ENCODE measurements at regions not wholly inside any gene's neighbourhood (a gene's known extent, or its start where the extent isn't known, plus 50 kb on each side); places are given as distances from the start of the nearest gene placed in this dataset.

DNA sequence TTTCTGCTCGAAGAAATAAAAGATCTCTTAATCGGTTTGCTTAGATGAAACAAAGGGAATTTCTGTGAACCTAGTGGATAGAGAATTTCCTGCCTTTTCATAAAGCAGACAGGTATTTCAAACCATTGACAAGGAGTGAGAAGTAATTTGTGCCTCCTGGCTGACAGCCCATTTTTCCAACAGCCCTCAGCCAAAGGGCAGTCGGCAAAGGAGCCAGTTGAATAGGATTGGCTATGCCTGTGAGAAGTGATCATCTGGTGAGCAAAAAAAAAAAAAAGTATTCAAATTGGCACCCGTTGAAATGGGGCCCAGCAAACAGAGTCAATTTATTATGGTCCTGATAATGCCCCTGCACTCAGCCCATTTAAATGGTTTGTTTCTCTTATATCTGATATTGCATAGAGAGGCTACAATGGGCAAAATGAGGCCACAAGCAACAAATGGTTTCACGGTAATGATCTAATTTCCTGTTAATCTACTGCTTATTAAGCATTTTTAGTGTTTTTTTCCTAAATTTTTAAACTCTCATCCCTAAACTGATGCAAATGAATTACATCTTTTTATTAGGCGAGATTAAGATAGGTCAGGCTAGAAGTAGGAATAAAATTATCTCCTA is 477.5 kb downstream of the NUF2 start:
- H4K20me1 ChIP-seq (ENCODE audit: insufficient read depth, low read length), result no peaks in the 10 kb centered on the region
- no peak overlapping the region for H2AFZ ChIP-seq (ENCODE audit: low read depth, low read length)
- no peak for DNase-seq (ENCODE audit: low read depth)
- Mint-ChIP-seq H3K4me1 (ENCODE audit: low read depth, unreplicated experiment) (no peaks in the 10 kb centered on the region), H3K9me3 (ENCODE audit: unreplicated experiment) (no peaks in the 10 kb centered on the region), H3K27ac (ENCODE audit: unreplicated experiment) (no peak overlapping the region), H3K4me3 (ENCODE audit: unreplicated experiment) (no peak overlapping the region), H3K27me3 (ENCODE audit: low read depth, unreplicated experiment) (no peaks in the 10 kb centered on the region), H3K36me3 (ENCODE audit: low read depth, unreplicated experiment) (no peaks in the 10 kb centered on the region)
- TF ChIP-seq, protein P1, sequence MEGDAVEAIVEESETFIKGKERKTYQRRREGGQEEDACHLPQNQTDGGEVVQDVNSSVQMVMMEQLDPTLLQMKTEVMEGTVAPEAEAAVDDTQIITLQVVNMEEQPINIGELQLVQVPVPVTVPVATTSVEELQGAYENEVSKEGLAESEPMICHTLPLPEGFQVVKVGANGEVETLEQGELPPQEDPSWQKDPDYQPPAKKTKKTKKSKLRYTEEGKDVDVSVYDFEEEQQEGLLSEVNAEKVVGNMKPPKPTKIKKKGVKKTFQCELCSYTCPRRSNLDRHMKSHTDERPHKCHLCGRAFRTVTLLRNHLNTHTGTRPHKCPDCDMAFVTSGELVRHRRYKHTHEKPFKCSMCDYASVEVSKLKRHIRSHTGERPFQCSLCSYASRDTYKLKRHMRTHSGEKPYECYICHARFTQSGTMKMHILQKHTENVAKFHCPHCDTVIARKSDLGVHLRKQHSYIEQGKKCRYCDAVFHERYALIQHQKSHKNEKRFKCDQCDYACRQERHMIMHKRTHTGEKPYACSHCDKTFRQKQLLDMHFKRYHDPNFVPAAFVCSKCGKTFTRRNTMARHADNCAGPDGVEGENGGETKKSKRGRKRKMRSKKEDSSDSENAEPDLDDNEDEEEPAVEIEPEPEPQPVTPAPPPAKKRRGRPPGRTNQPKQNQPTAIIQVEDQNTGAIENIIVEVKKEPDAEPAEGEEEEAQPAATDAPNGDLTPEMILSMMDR (IDR thresholded peaks at IDR 0.05; ENCODE audit: insufficient read depth, low read depth, low read length), result no peak
- no peak for TF ChIP-seq EZH2 (IDR thresholded peaks at IDR 0.05; ENCODE audit: insufficient read depth, low read length)
- no peaks in the 10 kb centered on the region for H3K27me3 ChIP-seq (ENCODE audit: insufficient read depth, low read length)
- H3K79me2 ChIP-seq (ENCODE audit: insufficient read depth, low read length), result no peaks in the 10 kb centered on the region
- H3K4me1 ChIP-seq (ENCODE audit: insufficient read depth, low read length), result no peaks in the 10 kb centered on the region
- no peak overlapping the region for H3K4me3 ChIP-seq (ENCODE audit: insufficient read depth, low read depth, low read length)
- H3K4me2 ChIP-seq (ENCODE audit: low read length), result no peak overlapping the region
- FAIRE-seq, result no peak
- H3K27ac ChIP-seq (ENCODE audit: low read depth, low read length), result no peak overlapping the region
- H3K9ac ChIP-seq (ENCODE audit: low read length), result no peak overlapping the region
- H3K36me3 ChIP-seq (ENCODE audit: insufficient read depth, low read length), result no peaks in the 10 kb centered on the region
- no peaks in the 10 kb centered on the region for H3K9me3 ChIP-seq (ENCODE audit: insufficient read depth, low read depth, low read length)

DNA sequence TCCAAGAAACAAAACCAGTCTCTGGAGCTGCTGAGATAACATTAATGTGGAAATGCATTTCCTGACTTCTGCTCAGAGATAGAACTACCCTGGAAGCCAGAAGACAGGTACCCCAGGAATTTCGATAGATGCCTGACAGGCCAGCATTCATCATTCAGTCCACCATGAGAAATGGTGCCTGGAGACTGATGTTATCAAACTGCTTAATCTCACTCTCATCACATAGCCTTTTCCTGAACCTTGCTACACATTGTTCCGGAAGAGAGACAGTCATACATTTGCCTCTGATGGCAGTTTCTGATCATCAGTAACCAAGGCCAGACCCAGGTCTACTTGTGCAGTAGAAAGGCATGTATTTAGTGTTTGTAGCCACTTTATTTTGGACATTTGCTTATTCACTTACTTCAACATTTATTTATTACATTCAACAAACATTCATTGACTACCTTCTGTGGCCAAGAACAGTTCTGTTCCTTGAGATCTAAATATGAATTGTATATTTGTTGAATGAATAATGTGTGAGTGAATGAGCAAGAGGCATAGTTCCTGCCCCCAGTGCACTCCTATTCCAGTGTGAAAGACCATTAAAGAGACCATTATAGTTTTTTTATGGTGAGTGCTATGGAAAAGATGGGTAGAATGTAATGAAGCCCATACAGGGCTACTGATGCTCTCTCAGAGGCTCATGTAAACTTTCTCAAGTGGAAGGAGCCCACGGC is 485.7 kb downstream of the NUF2 start:
- H3K36me3 ChIP-seq (ENCODE audit: insufficient read depth, low read length), result no peaks in the 10 kb centered on the region
- no peak overlapping the region for H2AFZ ChIP-seq (ENCODE audit: low read depth, low read length)
- H3K4me3 Mint-ChIP-seq (ENCODE audit: unreplicated experiment), result no peak overlapping the region

More for the DNA sequence above, 485.7 kb downstream of the NUF2 start:
- Mint-ChIP-seq H3K27me3 (ENCODE audit: low read depth, unreplicated experiment) (no peaks in the 10 kb centered on the region), H3K27ac (ENCODE audit: unreplicated experiment) (no peak overlapping the region), H3K9me3 (ENCODE audit: unreplicated experiment) (peaks cover 2% of the 10 kb centered on the region), H3K36me3 (ENCODE audit: low read depth, unreplicated experiment) (no peaks in the 10 kb centered on the region), H3K4me1 (ENCODE audit: low read depth, unreplicated experiment) (no peaks in the 10 kb centered on the region)
- FAIRE-seq, result no peak
- H3K79me2 ChIP-seq (ENCODE audit: insufficient read depth, low read length), result no peaks in the 10 kb centered on the region
- H3K9ac ChIP-seq (ENCODE audit: low read length), result no peak overlapping the region
- no peak for DNase-seq (ENCODE audit: low read depth)
- no peak overlapping the region for H3K4me2 ChIP-seq (ENCODE audit: low read length)
- no peaks in the 10 kb centered on the region for H3K27me3 ChIP-seq (ENCODE audit: insufficient read depth, low read length)
- no peak overlapping the region for H3K4me3 ChIP-seq (ENCODE audit: insufficient read depth, low read depth, low read length)
- no peaks in the 10 kb centered on the region for H3K9me3 ChIP-seq (ENCODE audit: insufficient read depth, low read depth, low read length)
- no peak for TF ChIP-seq EZH2 (IDR thresholded peaks at IDR 0.05; ENCODE audit: insufficient read depth, low read length)
- TF ChIP-seq, protein P1 (IDR thresholded peaks at IDR 0.05; ENCODE audit: insufficient read depth, low read depth, low read length), result no peak
- no peaks in the 10 kb centered on the region for H3K4me1 ChIP-seq (ENCODE audit: insufficient read depth, low read length)
- no peaks in the 10 kb centered on the region for H4K20me1 ChIP-seq (ENCODE audit: insufficient read depth, low read length)
- no peak overlapping the region for H3K27ac ChIP-seq (ENCODE audit: low read depth, low read length)

Measured in astrocyte (in vitro differentiated cells and primary cell).